GM12865 (cell line): ENCODE measurements at regions not wholly inside any gene's neighbourhood (a gene's known extent, or its start where the extent isn't known, plus 50 kb on each side); places are given as distances from the start of the nearest gene placed in this dataset.
A peak's percentile ranks its signal among the peaks of the same experiment; 100 is the strongest.

Experiments used
- DNase-seq: peaks from one replicate; pipeline ENCODE4 v3.0.0; 2010; ENCODE audit warnings: low read depth
- H3K4me3 ChIP-seq: 2 replicates; pipeline ENCODE4 v1.5.1; 2011; ENCODE audit warnings: mild to moderate bottlenecking, low read depth, low read length, control low read depth
- TF ChIP-seq, protein P1 (sequence below): IDR thresholded peaks from 2 replicates; pipeline ENCODE4 v1.5.1; 2011; ENCODE audit warnings: low read length, control low read depth, low read depth, inconsistent platforms; ENCODE audit not compliant: insufficient read depth; ENCODE audit errors: missing control alignments

DNA sequence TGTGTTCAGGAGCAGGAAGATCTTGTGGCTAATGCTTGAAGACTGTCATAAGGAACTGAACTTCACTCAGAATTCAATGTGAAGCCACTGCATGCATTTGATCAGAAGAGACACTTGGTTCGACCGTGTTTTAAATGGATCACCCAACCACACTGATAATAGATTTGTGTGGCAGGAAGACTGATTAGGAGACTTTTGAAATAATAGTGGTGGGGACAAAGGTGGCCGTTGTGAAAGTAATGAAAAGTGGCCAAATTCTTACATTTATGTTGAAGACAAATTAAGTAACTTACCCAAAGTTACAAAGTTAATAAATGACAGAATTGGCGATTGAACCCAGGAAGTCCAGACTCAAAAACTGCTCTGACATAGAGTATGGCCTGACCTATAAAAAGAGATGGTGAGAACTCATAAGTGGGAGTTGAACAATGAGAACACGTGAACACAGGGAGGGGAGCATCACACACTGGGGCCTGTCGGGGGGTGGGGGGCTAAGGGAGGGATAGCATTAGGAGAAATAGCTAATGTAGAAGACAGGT, 286.9 kb upstream of the DNAJC19 start:
- no peak overlapping the region for H3K4me3 ChIP-seq
- TF ChIP-seq, protein P1, sequence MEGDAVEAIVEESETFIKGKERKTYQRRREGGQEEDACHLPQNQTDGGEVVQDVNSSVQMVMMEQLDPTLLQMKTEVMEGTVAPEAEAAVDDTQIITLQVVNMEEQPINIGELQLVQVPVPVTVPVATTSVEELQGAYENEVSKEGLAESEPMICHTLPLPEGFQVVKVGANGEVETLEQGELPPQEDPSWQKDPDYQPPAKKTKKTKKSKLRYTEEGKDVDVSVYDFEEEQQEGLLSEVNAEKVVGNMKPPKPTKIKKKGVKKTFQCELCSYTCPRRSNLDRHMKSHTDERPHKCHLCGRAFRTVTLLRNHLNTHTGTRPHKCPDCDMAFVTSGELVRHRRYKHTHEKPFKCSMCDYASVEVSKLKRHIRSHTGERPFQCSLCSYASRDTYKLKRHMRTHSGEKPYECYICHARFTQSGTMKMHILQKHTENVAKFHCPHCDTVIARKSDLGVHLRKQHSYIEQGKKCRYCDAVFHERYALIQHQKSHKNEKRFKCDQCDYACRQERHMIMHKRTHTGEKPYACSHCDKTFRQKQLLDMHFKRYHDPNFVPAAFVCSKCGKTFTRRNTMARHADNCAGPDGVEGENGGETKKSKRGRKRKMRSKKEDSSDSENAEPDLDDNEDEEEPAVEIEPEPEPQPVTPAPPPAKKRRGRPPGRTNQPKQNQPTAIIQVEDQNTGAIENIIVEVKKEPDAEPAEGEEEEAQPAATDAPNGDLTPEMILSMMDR: no peak
- DNase-seq: no peak

DNA sequence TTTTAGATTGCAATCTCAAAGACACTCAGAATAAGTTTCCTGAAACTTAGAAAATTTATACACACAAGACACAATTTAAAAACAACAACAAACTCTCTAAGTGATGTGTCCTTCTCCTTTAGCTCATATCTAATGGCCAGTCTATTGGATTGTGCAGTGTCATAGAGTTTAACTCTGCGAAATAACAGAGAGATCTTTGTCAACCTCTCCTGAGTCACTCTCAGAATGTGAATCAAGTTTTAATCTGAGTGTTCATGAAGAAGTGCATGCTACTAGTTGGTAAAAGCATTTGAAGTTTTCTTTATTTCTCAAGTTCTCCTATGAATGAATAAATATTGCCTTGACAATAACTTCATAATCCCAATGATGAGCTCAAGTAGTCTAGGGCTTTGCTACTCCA, 284.5 kb upstream of the DNAJC19 start:
- no peak for DNase-seq
- H3K4me3 ChIP-seq: no peak overlapping the region
- TF ChIP-seq, protein P1: no peak

DNA sequence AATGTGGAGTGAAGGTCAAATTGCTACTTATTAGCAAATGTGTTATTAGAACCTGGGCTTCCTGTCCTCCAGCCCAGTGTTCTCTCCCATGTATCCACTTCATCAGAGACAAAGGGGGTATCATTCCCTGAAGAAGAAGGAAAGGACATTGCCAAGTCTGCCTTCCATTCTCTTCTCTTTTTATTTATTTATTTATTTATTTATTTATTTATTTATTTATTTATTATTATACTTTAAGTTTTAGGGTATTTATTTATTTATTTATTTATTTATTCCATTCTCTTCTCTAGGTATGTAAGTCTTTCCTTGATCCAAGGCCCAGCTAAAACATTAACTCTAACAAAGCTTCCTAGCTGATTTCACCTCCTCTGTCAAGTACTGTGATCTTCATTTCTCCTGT, 277.8 kb upstream of the DNAJC19 start:
- no peak overlapping the region for H3K4me3 ChIP-seq
- DNase-seq: no peak
- TF ChIP-seq, protein P1: no peak

DNA sequence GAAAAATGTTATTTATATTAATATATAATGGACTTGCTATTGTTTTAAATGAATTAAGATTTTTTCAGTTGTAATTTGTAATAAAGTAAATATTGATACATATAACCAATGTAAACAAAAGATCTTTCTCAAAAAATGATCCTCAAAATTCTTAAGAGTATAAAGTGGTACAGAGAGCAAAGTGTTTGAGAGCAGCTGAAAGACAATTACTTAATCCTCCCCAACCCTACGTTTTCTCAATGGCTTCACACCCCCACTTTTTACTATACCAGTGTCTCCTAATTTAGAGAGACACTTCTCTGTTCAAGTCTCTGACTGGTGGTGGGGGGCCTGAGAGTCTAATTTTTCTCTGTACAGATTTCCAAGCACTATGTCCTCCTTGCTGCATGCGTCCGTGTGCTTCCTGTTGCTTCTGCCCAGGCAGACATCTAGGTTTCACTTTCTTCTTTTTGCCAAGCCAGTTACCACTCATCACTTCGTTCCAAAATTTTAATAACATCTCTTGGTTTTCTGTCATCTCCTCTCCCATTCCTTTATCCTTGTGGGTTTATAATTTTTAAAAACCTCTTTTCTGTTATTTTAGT, 276.3 kb upstream of the DNAJC19 start:
- H3K4me3 ChIP-seq: peak overlapping the region; percentile 48
- TF ChIP-seq, protein P1: no peak
- DNase-seq: peak; percentile 51

DNA sequence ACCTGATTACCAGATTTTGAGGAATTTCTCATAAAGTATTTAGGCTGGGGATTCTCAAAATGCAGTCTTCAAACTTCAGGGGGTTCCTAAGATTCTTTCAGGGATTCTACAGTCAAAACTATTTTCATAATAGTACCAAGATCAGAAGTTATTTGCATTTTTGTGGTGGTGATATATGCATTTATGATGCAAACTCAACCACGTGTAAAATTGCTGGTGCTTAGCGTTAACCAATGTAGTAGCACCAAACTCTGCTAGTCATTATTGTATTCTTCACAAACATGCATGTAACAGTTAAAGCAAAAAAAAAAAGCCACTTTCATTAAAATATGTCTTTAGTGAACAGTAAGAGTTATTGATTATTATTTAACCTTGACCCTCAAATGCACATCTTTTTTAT, 274.9 kb upstream of the DNAJC19 start:
- peak; percentile 4 for DNase-seq
- no peak overlapping the region for H3K4me3 ChIP-seq
- TF ChIP-seq, protein P1: no peak

DNA sequence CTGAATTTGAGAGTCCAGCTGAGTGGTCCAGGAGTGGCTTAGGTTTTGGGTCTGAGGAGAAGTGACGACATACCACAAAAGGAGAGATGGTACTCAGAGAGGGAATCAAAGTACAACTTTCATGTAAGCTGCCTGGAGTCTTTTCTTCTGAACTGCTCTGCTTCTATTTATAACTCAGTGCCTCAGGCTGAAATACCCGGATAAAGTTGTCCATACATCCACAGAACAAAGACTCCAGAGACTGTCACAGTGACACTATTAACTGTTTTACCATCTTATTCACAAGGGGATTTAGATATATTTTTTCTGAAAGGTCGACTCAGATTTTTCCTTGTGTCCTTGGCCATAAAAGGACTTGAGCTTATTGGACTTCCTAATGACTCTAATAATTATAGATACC, 264.3 kb upstream of the DNAJC19 start:
- TF ChIP-seq, protein P1: no peak
- H3K4me3 ChIP-seq: no peak overlapping the region
- DNase-seq: no peak

DNA sequence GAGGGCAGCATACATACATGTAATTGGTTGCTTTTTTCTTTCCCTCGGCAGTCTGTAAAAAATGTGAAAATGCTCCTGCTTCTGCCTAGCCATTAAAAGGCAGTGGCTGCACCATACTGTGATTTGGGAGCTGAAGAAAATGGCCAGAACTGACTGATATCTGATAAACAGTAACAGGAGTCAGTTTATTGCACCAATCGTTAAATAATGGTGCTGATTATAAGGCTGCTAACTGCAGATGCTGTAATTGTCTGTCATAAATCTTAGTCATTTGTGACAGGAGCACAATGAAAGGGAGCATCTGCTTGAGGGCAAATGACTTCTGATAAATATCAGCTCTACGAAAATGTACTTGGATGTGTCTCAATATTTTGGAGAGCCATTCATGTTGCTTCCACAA, 263.1 kb upstream of the DNAJC19 start:
- no peak overlapping the region for H3K4me3 ChIP-seq
- DNase-seq: no peak
- TF ChIP-seq, protein P1: no peak
